ENCODE measurements at regions not wholly inside any gene's neighbourhood (a gene's known extent, or its start where the extent isn't known, plus 50 kb on each side); places are given as distances from the start of the nearest gene placed in this dataset.
A peak's percentile ranks its signal among the peaks of the same experiment; 100 is the strongest.

GRCh38 chr7:109176661-109177060, 607.0 kb downstream of the DNAJB9 start:
- no peak for DNase-seq

DNA sequence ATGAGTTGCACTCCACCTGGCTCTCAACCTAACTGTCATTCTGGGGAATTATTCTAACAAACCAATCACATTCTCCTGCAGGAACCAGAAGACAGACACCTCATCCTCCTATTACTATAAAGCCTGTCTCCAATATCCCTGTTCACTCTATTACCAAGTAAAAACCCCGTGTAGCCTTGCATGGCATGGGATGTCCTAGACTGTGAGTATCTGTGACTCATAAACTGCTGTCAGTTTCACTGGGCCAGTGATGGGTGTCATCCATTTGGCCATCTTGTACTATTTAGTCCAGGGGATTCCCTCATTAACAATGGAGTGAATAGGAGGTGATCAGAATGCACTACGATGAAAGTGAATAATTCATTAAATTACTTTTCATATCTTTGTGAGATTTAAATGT, 608.7 kb downstream of the DNAJB9 start:
- DNase-seq: peak; percentile 1

- DNase-seq: no peak
These were observed 609.9 kb downstream of the DNAJB9 start for GRCh38 chr7:109179601-109180000.

DNA sequence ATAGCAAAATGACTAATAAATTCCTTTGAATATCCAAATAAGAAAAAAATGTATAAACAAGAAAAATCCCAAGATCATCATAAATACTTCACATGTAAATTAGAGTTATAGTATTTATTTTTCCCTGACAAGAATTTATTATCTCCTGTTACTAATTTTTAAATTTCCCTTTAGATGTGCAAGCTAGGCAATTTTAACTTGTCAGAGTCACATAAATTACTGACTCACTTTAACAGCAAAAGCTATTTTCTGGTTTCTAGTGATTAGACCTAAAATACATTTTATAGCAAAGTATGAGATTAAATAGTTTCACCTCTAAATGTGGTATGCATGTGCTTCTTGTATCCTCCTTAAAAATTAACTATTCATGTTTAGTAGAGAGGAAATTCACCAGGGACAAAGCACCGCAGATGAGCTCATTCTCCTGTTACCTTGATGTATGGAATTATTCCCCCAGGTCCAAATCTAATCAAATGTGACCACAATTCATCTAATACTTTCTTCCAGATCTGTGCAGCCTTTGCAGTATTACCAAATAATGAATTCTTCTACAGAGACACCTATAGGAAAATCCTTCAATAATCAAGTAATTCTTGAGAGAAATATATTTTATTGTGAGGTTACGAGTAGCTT, 621.2 kb downstream of the DNAJB9 start:
- DNase-seq: no peak

DNA sequence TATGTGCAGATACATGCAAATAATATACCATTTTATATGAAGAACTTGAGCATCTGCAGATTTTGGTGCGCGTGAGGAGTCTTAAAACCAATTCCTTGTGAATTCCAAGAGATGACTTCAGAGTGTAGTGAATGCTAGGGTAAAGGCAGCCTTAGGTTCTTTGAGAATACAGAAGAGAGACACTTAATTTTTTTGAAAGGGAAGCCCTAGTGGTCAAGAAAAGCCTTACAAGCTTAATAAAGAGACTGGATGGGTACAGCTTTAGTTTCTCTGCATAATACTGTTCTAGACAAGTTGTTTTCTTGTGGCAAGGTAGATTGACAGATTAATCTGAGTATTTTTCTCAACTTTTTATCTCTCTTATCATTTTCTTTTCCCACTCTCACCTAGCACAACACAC, 636.5 kb downstream of the DNAJB9 start:
- DNase-seq: no peak

DNA sequence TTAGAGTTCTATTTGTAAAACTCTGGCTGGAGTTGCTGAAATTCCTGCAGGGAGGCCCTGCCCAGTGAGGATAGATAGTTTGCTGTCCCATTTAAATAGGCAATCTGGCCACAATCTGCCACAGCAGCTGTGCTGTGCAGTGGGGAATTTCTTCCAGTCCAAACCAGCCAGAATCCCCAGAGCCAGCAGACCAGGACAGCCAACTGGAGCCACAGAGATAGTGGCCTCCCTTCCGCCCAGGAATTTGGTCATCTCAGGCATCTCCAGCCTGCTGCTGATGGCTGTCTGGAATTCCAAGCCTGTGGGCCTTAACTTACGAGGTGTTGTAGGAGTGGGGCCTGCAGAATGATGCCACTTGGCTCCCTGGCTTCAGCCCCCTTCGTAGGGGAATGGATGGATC, 643.4 kb downstream of the DNAJB9 start:
- DNase-seq: no peak

DNA sequence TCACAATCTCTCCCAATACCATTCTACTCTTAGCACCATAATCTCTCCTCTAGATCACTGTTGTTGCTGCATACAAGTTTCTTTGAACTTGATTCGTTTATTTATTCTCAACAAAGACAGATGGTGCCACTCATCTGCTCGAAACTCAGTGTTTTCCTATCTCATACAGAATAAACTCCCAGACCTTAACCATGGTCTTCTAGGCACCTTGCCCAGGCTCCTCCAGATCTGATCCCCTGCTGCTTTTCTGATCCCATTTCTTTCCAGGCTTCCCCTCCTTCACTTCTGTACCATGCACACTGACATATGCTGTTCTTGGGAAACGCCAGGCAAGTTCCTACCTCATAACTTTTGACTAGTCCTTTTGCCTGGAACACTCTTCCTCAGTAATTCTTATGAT, 645.7 kb downstream of the DNAJB9 start:
- DNase-seq: no peak

DNA sequence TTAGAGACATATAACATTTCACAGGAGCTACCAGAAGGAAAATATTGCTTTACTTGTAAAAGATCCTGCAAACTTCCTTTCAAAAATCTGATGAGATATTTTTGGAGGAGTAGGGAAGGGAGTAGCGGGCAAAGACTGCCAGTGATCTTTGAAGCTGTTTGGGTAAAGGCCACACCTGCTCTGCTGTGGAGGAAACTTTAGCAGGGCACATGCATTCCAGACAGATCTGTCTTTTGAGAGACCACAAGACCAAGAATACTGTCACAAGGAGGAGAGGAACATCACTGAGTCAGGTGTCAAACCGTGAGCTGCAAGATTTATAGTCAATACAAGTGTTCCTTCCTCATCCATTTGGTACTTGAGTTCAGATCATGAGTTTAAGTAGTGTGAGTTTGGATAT, 654.4 kb downstream of the DNAJB9 start:
- no peak for DNase-seq

- DNase-seq: no peak
These were observed 657.0 kb downstream of the DNAJB9 start for GRCh38 chr7:109226699-109227098.

- no peak for DNase-seq
These were observed 665.6 kb downstream of the DNAJB9 start for GRCh38 chr7:109235316-109235715.

GRCh38 chr7:109246330-109247077, 676.8 kb downstream of the DNAJB9 start:
- no peak for DNase-seq

DNA sequence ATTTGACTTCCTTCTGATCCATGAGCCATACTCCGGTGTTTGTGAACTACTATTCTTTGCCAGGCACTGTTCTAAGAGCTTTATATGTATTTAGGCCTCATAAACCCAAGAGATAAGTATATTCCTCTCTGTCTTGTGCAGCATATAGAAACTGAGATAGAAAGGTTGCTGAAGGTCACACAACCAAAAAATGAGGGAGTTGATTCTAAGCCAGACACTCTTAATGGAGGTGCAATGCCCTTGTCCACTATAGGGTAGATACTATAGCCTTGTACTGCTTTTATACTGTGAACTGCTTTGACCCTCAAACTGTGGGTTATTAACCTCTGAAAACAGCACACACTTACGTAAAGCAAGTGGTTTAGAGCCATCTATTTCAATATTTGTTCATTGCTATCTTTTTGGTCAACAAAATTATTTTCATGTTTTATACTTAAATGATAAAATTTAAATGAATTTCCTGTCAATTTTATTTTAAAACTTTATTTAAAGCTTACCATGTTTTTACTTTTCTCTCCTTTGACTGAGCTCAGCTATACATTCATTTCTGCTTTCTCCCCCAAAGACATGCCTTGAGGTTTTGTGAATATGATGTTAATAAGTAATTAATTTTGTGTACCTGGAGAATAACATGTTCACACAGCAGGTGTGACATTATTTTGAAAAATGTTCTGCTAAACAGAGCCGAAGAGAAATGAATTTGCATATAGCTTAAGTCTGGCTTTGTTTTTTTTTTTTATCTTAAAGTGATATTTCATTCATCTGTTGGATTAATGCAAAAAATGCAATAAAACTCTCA, 687.3 kb downstream of the DNAJB9 start:
- DNase-seq: no peak

GRCh38 chr7:109259151-109259550, 689.5 kb downstream of the DNAJB9 start:
- no peak for DNase-seq

DNA sequence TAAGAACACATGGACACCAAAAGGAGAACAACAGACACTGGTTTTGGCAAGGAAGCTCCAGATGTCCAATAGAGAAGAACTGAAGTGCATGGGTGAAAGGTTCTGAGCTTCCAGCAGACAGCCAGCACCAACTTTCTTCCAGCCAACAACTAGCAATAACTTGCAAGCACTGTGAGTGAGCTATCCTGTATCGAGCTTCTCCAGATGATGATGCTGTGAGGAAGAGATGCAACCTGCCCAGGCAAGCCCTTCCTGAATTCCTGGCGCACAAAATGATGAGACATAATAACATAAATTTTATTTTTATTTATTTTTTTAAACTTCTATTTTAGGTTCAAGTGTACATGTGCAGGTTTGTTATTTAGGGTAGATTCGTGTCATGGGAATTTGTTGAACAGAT, 692.1 kb downstream of the DNAJB9 start:
- no peak for DNase-seq

DNA sequence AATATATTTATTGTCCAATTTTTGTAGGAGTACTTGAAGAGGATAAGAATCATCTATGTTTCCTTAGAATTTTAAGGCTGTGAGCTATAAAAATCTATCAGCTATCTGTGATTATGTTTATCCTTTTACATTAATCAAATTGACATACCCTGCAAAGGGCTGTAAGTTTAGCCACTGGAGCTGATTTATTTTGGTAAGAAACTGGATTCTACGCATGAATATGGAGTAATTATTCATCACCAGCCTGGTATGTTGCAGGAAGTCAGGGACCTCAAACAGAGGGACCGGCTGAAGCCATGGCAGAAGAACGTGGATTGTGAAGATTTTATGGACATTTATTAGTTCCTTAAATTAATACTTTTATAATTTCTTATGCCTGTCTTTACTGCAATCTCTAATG, 696.9 kb downstream of the DNAJB9 start:
- DNase-seq: no peak

GRCh38 chr7:109276348-109276747, 706.7 kb downstream of the DNAJB9 start:
- no peak for DNase-seq

GRCh38 chr7:109282726-109283125, 713.1 kb downstream of the DNAJB9 start:
- DNase-seq: no peak

DNA sequence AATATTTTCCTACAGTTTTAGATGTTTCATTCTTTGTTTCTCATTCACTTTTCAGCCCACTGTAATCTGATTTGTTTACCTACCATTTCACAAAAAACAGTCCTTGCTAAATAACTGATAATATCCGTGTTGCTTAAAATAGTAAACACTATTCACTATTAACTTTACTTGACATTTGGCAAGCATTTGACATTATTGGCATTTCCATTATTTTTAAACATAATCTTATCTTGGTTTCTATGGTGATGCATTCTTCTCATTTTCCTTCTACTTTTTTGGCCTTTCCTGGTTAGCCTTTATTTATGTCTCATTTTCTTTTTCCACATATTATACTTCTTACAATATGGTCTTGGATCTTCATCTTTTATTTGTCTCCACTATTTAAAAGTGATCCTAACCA, 715.3 kb downstream of the DNAJB9 start:
- DNase-seq: no peak

DNA sequence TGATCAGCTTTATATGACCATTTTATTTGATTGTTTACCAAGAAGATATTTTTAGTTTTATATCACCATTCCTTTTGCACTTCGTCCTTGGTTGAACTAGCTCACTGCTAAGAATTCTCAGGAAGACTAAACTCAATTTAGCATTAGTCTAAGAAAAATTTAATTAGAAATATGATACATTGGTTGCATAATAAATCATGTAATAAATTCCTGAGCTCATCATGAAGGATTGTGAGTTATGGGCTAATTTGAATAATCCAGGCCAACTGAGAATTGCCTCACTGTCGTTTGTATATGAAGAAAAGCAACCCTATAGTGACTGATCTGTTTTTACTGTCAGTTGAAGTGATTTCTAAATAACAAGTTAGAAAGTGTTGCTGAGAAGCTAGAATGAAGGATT, 725.5 kb downstream of the DNAJB9 start:
- DNase-seq: no peak

DNA sequence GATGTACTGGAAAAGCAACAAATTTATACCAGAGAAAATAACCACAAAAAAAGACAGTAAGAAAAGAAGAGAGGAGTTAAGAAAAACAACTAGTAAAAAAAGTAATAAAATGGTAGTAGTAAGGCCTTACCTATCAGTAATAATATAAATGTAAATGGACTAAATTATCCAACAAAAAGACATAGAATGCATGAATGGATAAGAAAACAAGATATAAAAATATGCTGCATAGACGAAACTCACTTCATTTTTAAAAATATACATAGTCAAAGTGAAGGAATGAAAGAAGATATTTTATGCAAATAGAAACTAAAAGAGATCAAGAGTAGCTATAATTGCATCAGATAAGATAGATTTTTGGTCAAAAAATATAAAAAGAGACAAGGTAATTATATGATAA, 739.1 kb downstream of the DNAJB9 start:
- no peak for DNase-seq

DNA sequence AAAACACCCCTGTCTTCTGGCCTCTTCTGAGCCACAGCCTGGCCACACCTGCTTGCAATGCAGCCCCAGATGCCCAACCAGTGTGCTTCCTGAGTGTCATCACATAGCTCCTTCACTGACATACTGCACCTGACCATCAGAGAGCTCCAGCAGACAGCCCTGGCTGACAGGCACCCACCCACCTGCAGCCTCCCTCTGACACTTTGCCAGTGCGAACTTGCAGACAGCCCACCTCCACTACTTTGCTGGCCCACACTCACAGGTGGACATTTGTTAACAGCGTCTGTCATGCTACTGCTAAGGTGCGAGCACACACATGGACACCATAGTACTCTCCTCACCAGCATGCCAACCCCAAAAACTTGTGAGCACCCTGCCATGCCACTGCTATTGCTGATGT, 740.1 kb downstream of the DNAJB9 start:
- no peak for DNase-seq

- no peak for DNase-seq
These were observed 748.5 kb downstream of the DNAJB9 start for GRCh38 chr7:109318136-109318535.

DNA sequence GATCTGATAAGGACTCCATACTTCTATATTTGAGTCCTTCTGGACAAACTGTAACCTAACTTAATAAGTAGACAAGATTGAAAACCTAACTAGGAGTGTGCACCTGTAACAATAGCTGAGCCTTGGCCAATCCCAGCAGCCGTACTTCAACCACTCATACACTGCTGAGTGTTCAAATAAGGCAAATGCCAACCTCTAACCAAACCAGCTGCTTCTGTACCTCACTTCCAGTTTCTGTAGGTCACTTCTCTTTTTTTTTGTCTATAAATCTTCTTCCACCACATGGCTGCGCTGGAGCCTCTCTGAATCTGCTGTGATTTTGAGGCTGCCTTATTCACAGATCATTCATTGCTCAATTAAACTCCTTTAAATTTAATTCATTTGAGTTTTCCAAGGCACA, 753.2 kb downstream of the DNAJB9 start:
- no peak for DNase-seq

DNA sequence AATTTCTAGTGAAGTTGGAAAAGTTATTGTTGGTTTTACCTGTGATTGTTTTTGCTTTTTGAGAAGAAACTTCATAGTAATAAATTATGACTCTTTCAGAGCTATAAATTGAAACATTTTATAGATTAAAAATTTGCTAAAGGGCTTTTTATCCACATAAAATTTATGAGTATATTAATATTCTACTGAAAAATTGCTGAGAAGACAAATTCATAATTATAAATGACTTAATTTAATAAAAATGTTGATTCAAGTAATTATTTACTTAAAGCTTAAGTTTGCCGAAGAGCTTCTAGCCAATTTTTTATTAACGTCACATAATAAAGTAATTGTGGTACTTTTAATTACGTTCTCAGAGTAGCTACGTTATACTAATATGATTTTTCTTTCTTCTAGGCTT, 761.7 kb downstream of the DNAJB9 start:
- no peak for DNase-seq
